OCI-LY3 (cell line): ENCODE measurements at regions not wholly inside any gene's neighbourhood (a gene's known extent, or its start where the extent isn't known, plus 50 kb on each side); places are given as distances from the start of the nearest gene placed in this dataset.

Source experiments
- EZH2phosphoT487 ChIP-seq: fragments of 200-600 bp; shearing (Covaris generic); IDR thresholded peaks from 2 replicates; pipeline ENCODE4 v1.6.1; 2018; ENCODE audit warnings: antibody characterized with exemption, mixed run types, low read depth
- TF ChIP-seq, protein P1 (sequence below): fragments of 200-600, 300-600 bp; sonication (generic); IDR thresholded peaks from 2 replicates; pipeline ENCODE4 v1.5.1; 2014; ENCODE audit warnings: antibody characterized with exemption, low read length, low read depth

DNA sequence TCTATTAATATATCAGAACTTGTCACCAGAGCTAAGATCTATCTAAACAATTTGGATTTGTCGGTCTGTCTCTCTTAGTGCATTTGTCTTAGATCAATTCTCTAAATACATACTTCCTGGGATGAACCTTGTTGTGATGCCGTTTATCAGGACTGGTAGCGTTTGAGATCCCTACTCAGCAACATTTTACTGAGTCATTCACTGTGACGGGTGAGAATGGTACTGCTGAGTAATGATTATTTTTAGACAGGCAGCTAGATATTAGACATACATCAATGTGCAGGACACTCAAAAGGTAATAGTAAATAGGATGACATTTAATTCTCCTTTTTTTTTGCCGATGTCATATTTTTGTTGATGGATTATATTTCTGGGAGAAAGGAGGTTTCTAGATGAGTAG lies 209.0 kb downstream of the CSNK1G3 start:
- TF ChIP-seq, protein P1, sequence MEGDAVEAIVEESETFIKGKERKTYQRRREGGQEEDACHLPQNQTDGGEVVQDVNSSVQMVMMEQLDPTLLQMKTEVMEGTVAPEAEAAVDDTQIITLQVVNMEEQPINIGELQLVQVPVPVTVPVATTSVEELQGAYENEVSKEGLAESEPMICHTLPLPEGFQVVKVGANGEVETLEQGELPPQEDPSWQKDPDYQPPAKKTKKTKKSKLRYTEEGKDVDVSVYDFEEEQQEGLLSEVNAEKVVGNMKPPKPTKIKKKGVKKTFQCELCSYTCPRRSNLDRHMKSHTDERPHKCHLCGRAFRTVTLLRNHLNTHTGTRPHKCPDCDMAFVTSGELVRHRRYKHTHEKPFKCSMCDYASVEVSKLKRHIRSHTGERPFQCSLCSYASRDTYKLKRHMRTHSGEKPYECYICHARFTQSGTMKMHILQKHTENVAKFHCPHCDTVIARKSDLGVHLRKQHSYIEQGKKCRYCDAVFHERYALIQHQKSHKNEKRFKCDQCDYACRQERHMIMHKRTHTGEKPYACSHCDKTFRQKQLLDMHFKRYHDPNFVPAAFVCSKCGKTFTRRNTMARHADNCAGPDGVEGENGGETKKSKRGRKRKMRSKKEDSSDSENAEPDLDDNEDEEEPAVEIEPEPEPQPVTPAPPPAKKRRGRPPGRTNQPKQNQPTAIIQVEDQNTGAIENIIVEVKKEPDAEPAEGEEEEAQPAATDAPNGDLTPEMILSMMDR: no peak
- TF ChIP-seq EZH2phosphoT487: no peak
